HCT116 (cell line): ENCODE measurements at regions not wholly inside any gene's neighbourhood (a gene's known extent, or its start where the extent isn't known, plus 50 kb on each side); places are given as distances from the start of the nearest gene placed in this dataset.

Source experiments
- ATAC-seq: fragments of 200-7000 bp; cut with Tn5 transposase; 2 replicates; pipeline ENCODE4 v1.9.1; 2020; ENCODE audit warnings: mild to moderate bottlenecking, moderate library complexity
- BruUV-seq: library from RNA; stranded (reverse); fragments of 400-500 nt; replicated peaks from 2 replicates; lab custom pipeline; 2021; lab: Mats Ljungman, UMichigan
- CTCF ChIA-PET: fragments of 300-600 bp; sonication (Branson Sonifier 250); formaldehyde crosslinking; loops from one replicate; lab custom pipeline; 2021; ENCODE audit warnings: antibody characterized with exemption; lab: Charles Lee
- POLR2A ChIA-PET: fragments of 300-600, 350-600 bp; sonication (Branson Sonifier 250); formaldehyde crosslinking; loops from one replicate; lab custom pipeline; 2021; ENCODE audit warnings: antibody characterized with exemption; lab: Charles Lee
- RAD21 ChIA-PET, 2 experiments: fragments of 300-600 bp; sonication (Branson Sonifier 250); formaldehyde crosslinking; loops; one replicate each; lab custom pipeline; 2023; ENCODE audit warnings: low total read pairs in 2 of 2; ENCODE audit not compliant: uncharacterized antibody in 2 of 2, unreplicated experiment in 2 of 2, low non-redundant PET in 1 of 2; lab: Charles Lee
- DNase-seq: peaks from one replicate; pipeline ENCODE4 v3.0.0-alpha.2; 2010; ENCODE audit warnings: low read depth, low spot score
- H2AFZ ChIP-seq: fragments of 200-600 bp; shearing (Covaris generic), sonication (generic); 2 replicates; pipeline ENCODE4 v1.6.1; 2017; ENCODE audit warnings: low read depth, mixed run types, mixed read lengths, antibody characterized with exemption, low read length; ENCODE audit not compliant: poor library complexity, severe bottlenecking
- H3K27ac ChIP-seq: 2 replicates; pipeline ENCODE4 v1.5.1; 2012; ENCODE audit warnings: low read depth, low read length
- H3K27me3 ChIP-seq: fragments of 200-600 bp; sonication (generic); 2 replicates; pipeline ENCODE4 v1.6.1; 2016; ENCODE audit warnings: mixed run types, low read length, mixed read lengths; ENCODE audit not compliant: insufficient read depth
- H3K36me3 ChIP-seq, 2 experiments: fragments of 200-500 bp in 1 of 2; fragments of 200-600 bp in 1 of 2; sonication (Bioruptor generic) in 1 of 2; sonication (generic) in 1 of 2; 2 replicates each; pipeline versions ENCODE4 v1.5.1 to v1.6.1; 2014 to 2016; ENCODE audit warnings: low read length in 2 of 2, inconsistent platforms in 1 of 2, mixed read lengths in 1 of 2, mixed run types in 1 of 2; ENCODE audit not compliant: insufficient read depth in 2 of 2, control insufficient read depth in 1 of 2
- H3K4me1 ChIP-seq, 2 experiments: fragments of 200-600 bp in 1 of 2; sonication (generic) in 1 of 2; 2 replicates each; pipeline versions ENCODE4 v1.5.1 to v1.6.1; 2012 to 2017; ENCODE audit warnings: low read length in 2 of 2, inconsistent platforms in 1 of 2, mild to moderate bottlenecking in 1 of 2, mixed read lengths in 1 of 2, mixed run types in 1 of 2, moderate library complexity in 1 of 2; ENCODE audit not compliant: insufficient read depth in 2 of 2, control insufficient read depth in 1 of 2
- H3K4me2 ChIP-seq: fragments of 200-600 bp; sonication (generic); 2 replicates; pipeline ENCODE4 v1.6.1; 2017; ENCODE audit warnings: mixed run types, low read length, mixed read lengths
- H3K4me3 ChIP-seq, 2 experiments: fragments of 200-600 bp in 1 of 2; sonication (generic) in 1 of 2; replicated peaks in 1 of 2; 2 replicates each; pipeline ENCODE4 v1.5.1; 2011 to 2016; ENCODE audit warnings: low read length in 2 of 2, control low read depth in 1 of 2, low read depth in 1 of 2, mild to moderate bottlenecking in 1 of 2, mixed read lengths in 1 of 2, mixed run types in 1 of 2
- H3K79me2 ChIP-seq: fragments of 200-600 bp; sonication (generic); 2 replicates; pipeline ENCODE4 v1.6.1; 2017; ENCODE audit warnings: mild to moderate bottlenecking, mixed run types, low read length, moderate library complexity, mixed read lengths; ENCODE audit not compliant: insufficient read depth
- H3K9ac ChIP-seq: fragments of 200-600 bp; sonication (generic); 2 replicates; pipeline ENCODE4 v1.6.1; 2016; ENCODE audit warnings: low read length, mixed read lengths
- H3K9me2 ChIP-seq: fragments of 200-600 bp; sonication (generic), shearing (Covaris generic); 2 replicates; pipeline ENCODE4 v1.6.1; 2017; ENCODE audit warnings: mixed run types, mild to moderate bottlenecking, moderate library complexity; ENCODE audit not compliant: insufficient read depth
- H3K9me3 ChIP-seq, 2 experiments: fragments of 200-500 bp in 1 of 2; fragments of 200-600 bp in 1 of 2; sonication (Bioruptor generic) in 1 of 2; sonication (generic) in 1 of 2; 2 replicates each; pipeline ENCODE4 v1.6.1; 2014 to 2017; ENCODE audit warnings: low read length in 2 of 2, mixed read lengths in 2 of 2, inconsistent platforms in 1 of 2, low read depth in 1 of 2, mild to moderate bottlenecking in 1 of 2, mixed run types in 1 of 2, moderate library complexity in 1 of 2; ENCODE audit not compliant: control insufficient read depth in 1 of 2, insufficient read depth in 1 of 2
- H4K20me1 ChIP-seq: fragments of 200-600 bp; sonication (generic), shearing (Covaris generic); 2 replicates; pipeline ENCODE4 v1.6.1; 2017; ENCODE audit warnings: mixed run types, mild to moderate bottlenecking, moderate library complexity; ENCODE audit not compliant: insufficient read depth
- CEBPB ChIP-seq: IDR thresholded peaks from 2 replicates; pipeline ENCODE4 v1.6.1; 2012; ENCODE audit warnings: low read depth
- ELF1 ChIP-seq: IDR thresholded peaks from 2 replicates; pipeline ENCODE4 v1.6.1; 2012; ENCODE audit warnings: low read depth, borderline replicate concordance
- EZH2 ChIP-seq: fragments of 200-600 bp; sonication (generic); IDR thresholded peaks from 2 replicates; pipeline ENCODE4 v1.6.1; 2017; ENCODE audit warnings: antibody characterized with exemption, mixed run types
- FOSL1 ChIP-seq: IDR thresholded peaks from 2 replicates; pipeline ENCODE4 v1.6.1; 2012; ENCODE audit warnings: low read depth
- JUND ChIP-seq: IDR thresholded peaks from 2 replicates; pipeline ENCODE4 v1.6.1; 2012
- SIN3A ChIP-seq: IDR thresholded peaks from 2 replicates; pipeline ENCODE4 v1.6.1; 2012; ENCODE audit warnings: low read depth
- TCF7L2 ChIP-seq: IDR thresholded peaks from 2 replicates; pipeline ENCODE4 v1.7.0; 2011; ENCODE audit warnings: borderline replicate concordance, inconsistent platforms; ENCODE audit not compliant: insufficient read depth, insufficient read length; ENCODE audit errors: extremely low read depth
- YY1 ChIP-seq: IDR thresholded peaks from 2 replicates; pipeline ENCODE4 v1.6.1; 2011; ENCODE audit warnings: low read length, low read depth, moderate library complexity, mild to moderate bottlenecking; ENCODE audit not compliant: insufficient replicate concordance; ENCODE audit errors: extremely low read depth
- ZFX ChIP-seq: fragments of 450-650 bp; IDR thresholded peaks from 2 replicates; pipeline ENCODE4 v1.6.1; 2017
- intact Hi-C: fragments of 100-400 bp; cut with micrococcal nuclease; formaldehyde crosslinking; loops from 2 replicates; pipeline ENCODE4 v1.10.0; 2022
- TF ChIP-seq, protein P1 (sequence below): IDR thresholded peaks from 2 replicates; pipeline ENCODE4 v1.6.1; 2011; ENCODE audit warnings: mild to moderate bottlenecking, low read length, moderate library complexity; ENCODE audit not compliant: insufficient replicate concordance; ENCODE audit errors: extremely low read depth
- TF ChIP-seq, protein P2 (sequence below), 3 experiments: fragments of 200-600 bp in 1 of 3; sonication (generic) in 1 of 3; IDR thresholded peaks in 2 of 3; conservative IDR thresholded peaks in 1 of 3; 2 replicates each; pipeline ENCODE4 v1.5.1; 2012 to 2017; ENCODE audit warnings: low read depth in 2 of 3, low read length in 2 of 3, antibody characterized with exemption in 1 of 3, borderline replicate concordance in 1 of 3, control low read depth in 1 of 3, mild to moderate bottlenecking in 1 of 3, mixed read lengths in 1 of 3, mixed run types in 1 of 3, moderate library complexity in 1 of 3; ENCODE audit not compliant: insufficient read depth in 1 of 3

DNA sequence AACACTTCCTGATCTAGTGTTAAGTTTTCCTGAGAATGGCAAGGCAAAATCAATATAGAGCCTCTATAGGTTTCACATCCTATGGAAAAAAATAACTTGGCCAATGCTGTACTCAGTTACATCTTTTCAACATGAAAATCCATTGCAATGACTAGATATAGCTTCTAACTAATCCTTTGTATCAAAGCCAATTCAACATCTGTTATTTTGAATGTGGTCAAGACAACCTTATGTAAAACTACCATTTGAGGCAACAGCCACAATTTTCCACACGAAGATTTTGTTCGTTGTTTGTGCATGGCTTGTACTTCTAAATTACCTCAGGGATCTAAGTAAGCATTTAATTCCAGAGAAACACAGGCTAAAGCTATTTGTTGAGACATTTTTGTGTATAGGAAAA lies 637.8 kb upstream of the EYS start:
- H2AFZ ChIP-seq: no peak overlapping the region
- ChIA-PET CTCF (no interaction called here), POLR2A (no interaction called here), RAD21 (no interaction called here)
- intact Hi-C loops: no loop called here
- peaks cover 9 to 16% of the 10 kb centered on the region in 2 experiments; a peak in 3 of 4 replicates for H3K9me3 ChIP-seq
- H3K27ac ChIP-seq: no peak overlapping the region
- H3K4me1 ChIP-seq: no peaks in the 10 kb centered on the region
- no peaks in the 10 kb centered on the region for H4K20me1 ChIP-seq
- no peak overlapping the region for H3K9ac ChIP-seq
- no peak overlapping the region for H3K4me3 ChIP-seq
- no peaks in the 10 kb centered on the region for H3K36me3 ChIP-seq
- H3K4me2 ChIP-seq: no peak overlapping the region
- no peaks in the 10 kb centered on the region for H3K9me2 ChIP-seq
- no peaks in the 10 kb centered on the region for H3K79me2 ChIP-seq
- no TSS peak for BruUV-seq
- DNase-seq (no peak), ATAC-seq (no peak)
- no peaks in the 10 kb centered on the region for H3K27me3 ChIP-seq
- TF ChIP-seq CEBPB (no peak), ELF1 (no peak), EZH2 (no peak), JUND (no peak), SIN3A (no peak), FOSL1 (no peak), YY1 (no peak), ZFX (no peak), TCF7L2 (no peak)
- TF ChIP-seq, protein P1, sequence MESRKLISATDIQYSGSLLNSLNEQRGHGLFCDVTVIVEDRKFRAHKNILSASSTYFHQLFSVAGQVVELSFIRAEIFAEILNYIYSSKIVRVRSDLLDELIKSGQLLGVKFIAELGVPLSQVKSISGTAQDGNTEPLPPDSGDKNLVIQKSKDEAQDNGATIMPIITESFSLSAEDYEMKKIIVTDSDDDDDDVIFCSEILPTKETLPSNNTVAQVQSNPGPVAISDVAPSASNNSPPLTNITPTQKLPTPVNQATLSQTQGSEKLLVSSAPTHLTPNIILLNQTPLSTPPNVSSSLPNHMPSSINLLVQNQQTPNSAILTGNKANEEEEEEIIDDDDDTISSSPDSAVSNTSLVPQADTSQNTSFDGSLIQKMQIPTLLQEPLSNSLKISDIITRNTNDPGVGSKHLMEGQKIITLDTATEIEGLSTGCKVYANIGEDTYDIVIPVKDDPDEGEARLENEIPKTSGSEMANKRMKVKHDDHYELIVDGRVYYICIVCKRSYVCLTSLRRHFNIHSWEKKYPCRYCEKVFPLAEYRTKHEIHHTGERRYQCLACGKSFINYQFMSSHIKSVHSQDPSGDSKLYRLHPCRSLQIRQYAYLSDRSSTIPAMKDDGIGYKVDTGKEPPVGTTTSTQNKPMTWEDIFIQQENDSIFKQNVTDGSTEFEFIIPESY: no peak
- TF ChIP-seq, protein P2, sequence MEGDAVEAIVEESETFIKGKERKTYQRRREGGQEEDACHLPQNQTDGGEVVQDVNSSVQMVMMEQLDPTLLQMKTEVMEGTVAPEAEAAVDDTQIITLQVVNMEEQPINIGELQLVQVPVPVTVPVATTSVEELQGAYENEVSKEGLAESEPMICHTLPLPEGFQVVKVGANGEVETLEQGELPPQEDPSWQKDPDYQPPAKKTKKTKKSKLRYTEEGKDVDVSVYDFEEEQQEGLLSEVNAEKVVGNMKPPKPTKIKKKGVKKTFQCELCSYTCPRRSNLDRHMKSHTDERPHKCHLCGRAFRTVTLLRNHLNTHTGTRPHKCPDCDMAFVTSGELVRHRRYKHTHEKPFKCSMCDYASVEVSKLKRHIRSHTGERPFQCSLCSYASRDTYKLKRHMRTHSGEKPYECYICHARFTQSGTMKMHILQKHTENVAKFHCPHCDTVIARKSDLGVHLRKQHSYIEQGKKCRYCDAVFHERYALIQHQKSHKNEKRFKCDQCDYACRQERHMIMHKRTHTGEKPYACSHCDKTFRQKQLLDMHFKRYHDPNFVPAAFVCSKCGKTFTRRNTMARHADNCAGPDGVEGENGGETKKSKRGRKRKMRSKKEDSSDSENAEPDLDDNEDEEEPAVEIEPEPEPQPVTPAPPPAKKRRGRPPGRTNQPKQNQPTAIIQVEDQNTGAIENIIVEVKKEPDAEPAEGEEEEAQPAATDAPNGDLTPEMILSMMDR (IDR thresholded peaks at IDR 0.05 in 2 of 3, conservative IDR thresholded peaks at IDR 0.05 in 1 of 3; ENCODE audit: borderline replicate concordance in 1 of 3, insufficient read depth in 1 of 3, low read depth in 2 of 3, low read length in 2 of 3): no peak
